Lung (tissue), 11 donors: ENCODE measurements at regions not wholly inside any gene's neighbourhood (a gene's known extent, or its start where the extent isn't known, plus 50 kb on each side); places are given as distances from the start of the nearest gene placed in this dataset.

Source experiments
- ATAC-seq: fragments of 200-7000 bp; cut with Tn5 transposase; one replicate; pipeline ENCODE4 v1.9.1; 2020; ENCODE audit warnings: moderate number of reproducible peaks; ENCODE audit not compliant: insufficient read depth, low FRiP score
- DNase-seq, 3 donors: peaks; one replicate each; pipeline ENCODE4 v3.0.0-alpha.2; 2013 to 2017
- H3K27ac ChIP-seq, 2 donors: one replicate each; pipeline ENCODE4 v1.5.1; 2013; ENCODE audit warnings: mild to moderate bottlenecking in 2 of 2, moderate library complexity in 2 of 2, control low read depth in 1 of 2, inconsistent platforms in 1 of 2, low read depth in 1 of 2, low read length in 1 of 2
- H3K27me3 ChIP-seq, 3 donors: one replicate each; pipeline ENCODE4 v1.5.1; 2013; ENCODE audit warnings: low read length in 2 of 3; ENCODE audit not compliant: control insufficient read depth in 3 of 3, insufficient read depth in 3 of 3
- H3K36me3 ChIP-seq, 4 donors: one replicate each; pipeline ENCODE4 v1.5.1; 2013; ENCODE audit warnings: low read length in 4 of 4, mild to moderate bottlenecking in 1 of 4, moderate library complexity in 1 of 4; ENCODE audit not compliant: control insufficient read depth in 4 of 4, insufficient read depth in 4 of 4
- H3K4me1 ChIP-seq, 5 donors: one replicate each; pipeline ENCODE4 v1.5.1; 2013; ENCODE audit warnings: low read length in 5 of 5, mild to moderate bottlenecking in 2 of 5, moderate library complexity in 1 of 5; ENCODE audit not compliant: control insufficient read depth in 5 of 5, insufficient read depth in 5 of 5
- H3K4me3 ChIP-seq: one replicate; pipeline ENCODE4 v1.5.1; 2013; ENCODE audit warnings: mild to moderate bottlenecking, control low read depth, moderate library complexity
- H3K9ac ChIP-seq, 2 donors: one replicate each; pipeline ENCODE4 v1.5.1; 2013; ENCODE audit warnings: low read length in 2 of 2, control low read depth in 1 of 2; ENCODE audit not compliant: insufficient read depth in 1 of 2
- H3K9me3 ChIP-seq, 4 donors: one replicate each; pipeline ENCODE4 v1.5.1; 2013; ENCODE audit warnings: low read length in 3 of 4, mild to moderate bottlenecking in 1 of 4, moderate library complexity in 1 of 4; ENCODE audit not compliant: control insufficient read depth in 4 of 4, insufficient read depth in 3 of 4
- WGBS, 2 donors: extraction: QIAGEN DNeasy Blood & Tissue Kit; methylation state at CpG; one replicate each; pipeline ENCODE4 v1.1.7; 2013; 5-methylcytosine and 5-hydroxymethylcytosine counted together
- TF ChIP-seq, protein P1 (sequence below): IDR thresholded peaks from 2 replicates; pipeline ENCODE4 v1.5.1; 2012; ENCODE audit warnings: mild to moderate bottlenecking; ENCODE audit errors: control extremely low read depth, extremely low read depth
- donor health status: control.
- donor health status: control.
- donor health status: Bipolar disorder and iron deficiency.
- donor health status: healthy.
- donor health status: DM: yes; HTN: yes; CAD: no.

DNA sequence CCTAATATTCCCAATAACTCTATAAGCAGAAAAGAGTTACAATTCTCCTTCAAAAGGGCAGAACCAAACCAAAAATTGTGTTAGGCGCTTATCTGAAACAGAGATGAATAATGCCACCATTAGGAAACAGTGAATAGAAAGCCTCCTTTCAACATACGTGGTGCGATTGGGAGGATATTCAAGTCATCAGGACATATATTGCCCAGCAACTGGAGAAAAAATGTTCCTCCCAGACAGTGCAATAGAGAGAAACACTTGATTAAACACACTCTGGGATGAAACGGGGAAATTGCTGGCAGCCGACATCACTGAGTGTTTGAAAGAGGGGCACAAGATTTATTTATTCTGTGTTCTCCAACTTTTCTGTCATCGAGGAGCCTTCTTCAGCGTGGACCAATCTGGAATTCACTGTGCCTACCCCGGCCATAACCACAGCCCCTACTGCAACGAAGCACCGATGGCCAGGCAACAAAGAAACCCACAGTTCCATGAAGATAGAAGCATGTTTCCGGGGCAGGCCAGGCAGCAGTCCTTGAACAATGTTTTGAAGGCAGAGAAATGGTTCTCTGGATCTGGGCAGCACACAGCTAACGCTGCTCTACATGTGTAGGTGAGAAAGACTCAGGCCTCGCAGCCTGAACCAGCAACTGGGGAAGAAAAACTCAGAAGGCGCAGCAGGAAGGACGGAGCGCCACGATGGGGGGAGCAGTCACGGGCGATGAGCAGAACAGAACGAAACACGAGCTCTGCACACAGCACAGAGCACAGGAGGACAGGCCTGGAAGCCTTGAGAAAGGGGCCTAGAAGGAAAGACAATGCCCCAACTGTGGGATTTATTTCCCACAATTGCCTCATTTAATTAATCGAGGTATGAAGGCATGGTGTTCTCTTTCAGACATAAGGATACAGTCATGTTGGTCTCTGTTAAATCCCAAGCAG is 234.2 kb upstream of the FOXQ1 start:
- DNase-seq (no peak), ATAC-seq (no peak)
- Histone ChIP-seq H3K27ac (no peak overlapping the region), H3K9me3 (no peaks in the 10 kb centered on the region), H3K36me3 (no peaks in the 10 kb centered on the region), H3K9ac (no peak overlapping the region), H3K4me3 (no peak overlapping the region), H3K4me1 (peaks cover 0 to 43% (median 16%) of the 10 kb centered on the region in 5 donors), H3K27me3 (no peaks in the 10 kb centered on the region)
- TF ChIP-seq, protein P1, sequence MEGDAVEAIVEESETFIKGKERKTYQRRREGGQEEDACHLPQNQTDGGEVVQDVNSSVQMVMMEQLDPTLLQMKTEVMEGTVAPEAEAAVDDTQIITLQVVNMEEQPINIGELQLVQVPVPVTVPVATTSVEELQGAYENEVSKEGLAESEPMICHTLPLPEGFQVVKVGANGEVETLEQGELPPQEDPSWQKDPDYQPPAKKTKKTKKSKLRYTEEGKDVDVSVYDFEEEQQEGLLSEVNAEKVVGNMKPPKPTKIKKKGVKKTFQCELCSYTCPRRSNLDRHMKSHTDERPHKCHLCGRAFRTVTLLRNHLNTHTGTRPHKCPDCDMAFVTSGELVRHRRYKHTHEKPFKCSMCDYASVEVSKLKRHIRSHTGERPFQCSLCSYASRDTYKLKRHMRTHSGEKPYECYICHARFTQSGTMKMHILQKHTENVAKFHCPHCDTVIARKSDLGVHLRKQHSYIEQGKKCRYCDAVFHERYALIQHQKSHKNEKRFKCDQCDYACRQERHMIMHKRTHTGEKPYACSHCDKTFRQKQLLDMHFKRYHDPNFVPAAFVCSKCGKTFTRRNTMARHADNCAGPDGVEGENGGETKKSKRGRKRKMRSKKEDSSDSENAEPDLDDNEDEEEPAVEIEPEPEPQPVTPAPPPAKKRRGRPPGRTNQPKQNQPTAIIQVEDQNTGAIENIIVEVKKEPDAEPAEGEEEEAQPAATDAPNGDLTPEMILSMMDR: no peak
- 87 to 88% methylated on average over 22 of the region's 22 CpGs for WGBS, 2 donors

DNA sequence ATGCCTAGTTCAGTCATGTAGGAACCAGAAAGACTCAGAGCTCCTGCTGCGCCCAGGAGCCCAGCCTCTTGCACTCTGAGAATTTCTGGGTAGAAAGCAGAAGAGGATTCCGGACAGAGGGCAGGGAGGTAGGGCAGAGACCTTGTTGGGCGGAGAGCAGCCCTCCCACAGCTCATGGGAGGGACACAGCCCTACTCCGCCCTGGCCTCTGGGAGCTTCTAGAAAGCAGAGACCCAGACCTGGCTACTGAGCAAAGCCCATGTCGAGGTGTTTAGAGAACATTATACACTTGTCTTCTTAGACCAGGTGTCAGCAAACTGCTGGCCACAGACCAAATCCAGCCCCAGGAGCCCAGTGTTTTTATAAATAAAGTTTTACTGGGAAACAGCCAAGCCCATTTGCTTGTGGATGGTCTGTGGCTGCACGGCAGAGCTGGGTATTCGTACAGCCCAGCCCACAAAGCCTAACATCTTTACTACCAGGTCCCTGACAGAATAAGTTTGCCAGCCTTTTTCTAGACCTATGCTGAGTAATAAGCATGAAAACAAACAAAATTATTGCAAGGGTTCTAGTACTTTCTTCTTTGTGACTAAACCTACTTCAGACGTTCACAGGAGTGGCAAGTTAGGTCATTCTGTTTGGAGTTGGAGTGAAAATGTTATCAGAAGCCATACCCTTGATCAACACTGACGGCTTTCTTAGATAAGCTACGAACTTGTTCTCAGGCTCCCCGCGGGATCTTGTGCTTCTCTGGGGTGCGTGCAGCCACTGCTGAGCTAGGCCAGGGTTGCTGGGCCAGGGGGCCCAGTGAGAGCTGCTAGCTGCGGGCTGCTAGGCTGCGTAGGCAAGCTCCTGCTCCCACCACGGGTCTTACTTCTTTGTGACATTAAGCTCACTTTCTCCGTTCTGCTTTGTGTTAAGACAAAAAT is 235.1 kb upstream of the FOXQ1 start:
- Histone ChIP-seq H3K4me1 (peaks cover 0 to 37% (median 10%) of the 10 kb centered on the region in 5 donors), H3K27ac (peak overlapping the region in 1 of 2 donors; percentile 41), H3K9ac (no peak overlapping the region), H3K36me3 (no peaks in the 10 kb centered on the region), H3K4me3 (no peak overlapping the region), H3K27me3 (no peaks in the 10 kb centered on the region), H3K9me3 (no peaks in the 10 kb centered on the region)
- TF ChIP-seq, protein P1: no peak
- 74 to 80% methylated on average over 17 of the region's 17 CpGs for WGBS, 2 donors
- no peak for ATAC-seq
- peak; percentile 26 to 55 (median 33) for DNase-seq

DNA sequence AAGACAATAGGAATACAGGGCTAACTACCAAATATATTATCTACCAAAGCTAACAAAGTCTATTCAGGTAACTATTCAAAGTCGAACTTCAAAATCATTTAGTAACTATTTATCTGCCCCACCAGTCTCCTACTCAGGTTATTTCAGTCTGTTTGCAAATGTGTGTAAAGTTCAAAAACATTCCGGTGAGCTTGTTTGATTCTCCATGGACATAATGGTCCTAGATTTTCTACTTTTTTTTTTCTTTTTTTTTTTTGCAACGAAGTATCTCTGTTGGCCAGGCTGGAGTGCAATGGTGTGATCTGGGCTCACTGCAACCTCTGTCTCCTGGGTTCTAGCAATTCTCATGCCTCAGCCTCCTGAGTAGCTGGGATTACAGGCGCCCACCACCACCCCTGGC is 236.0 kb upstream of the FOXQ1 start:
- H3K9ac ChIP-seq: no peak overlapping the region
- no peak overlapping the region for H3K4me3 ChIP-seq
- no peak overlapping the region for H3K27ac ChIP-seq
- no peaks in the 10 kb centered on the region for H3K36me3 ChIP-seq
- H3K9me3 ChIP-seq: no peaks in the 10 kb centered on the region
- 72 to 84% methylated on average over 4 of the region's 4 CpGs for WGBS, 2 donors
- H3K27me3 ChIP-seq: no peaks in the 10 kb centered on the region
- DNase-seq (no peak), ATAC-seq (no peak)
- TF ChIP-seq, protein P1: no peak
- peaks cover 0 to 28% (median 3%) of the 10 kb centered on the region in 5 donors for H3K4me1 ChIP-seq
